ENCODE measurements at regions not wholly inside any gene's neighbourhood (a gene's known extent, or its start where the extent isn't known, plus 50 kb on each side); places are given as distances from the start of the nearest gene placed in this dataset.

DNA sequence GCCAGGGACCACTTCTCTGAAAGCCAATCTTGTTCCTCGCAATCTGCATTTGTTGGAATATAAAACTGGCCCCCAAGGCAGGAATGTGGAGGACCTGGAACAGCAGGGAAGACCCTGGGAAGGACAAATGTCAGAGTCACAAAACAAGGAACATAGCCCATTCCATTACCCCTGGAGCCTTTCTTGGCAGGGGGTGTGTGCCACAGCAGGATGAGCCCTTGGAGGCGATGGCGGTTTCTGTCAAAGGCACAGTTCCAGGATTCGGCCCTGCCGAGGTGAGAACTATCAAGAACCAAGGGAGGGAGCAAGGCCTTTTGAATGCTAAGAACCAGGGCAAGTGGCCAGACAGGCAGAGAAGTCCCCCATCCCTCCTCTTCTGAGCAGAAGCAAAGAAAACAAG is 204.3 kb downstream of the TRIM29 start:
- Histone ChIP-seq H3K27ac (replicated peaks in 1 of 4) (no peak overlapping the region), H3K4me3 (no peak overlapping the region), H3K4me1 (no peaks in the 10 kb centered on the region), H3K27me3 (peaks cover 0 to 61% (median 0%) of the 10 kb centered on the region in 4 donors), H3K36me3 (no peaks in the 10 kb centered on the region), H3K9me3 (no peaks in the 10 kb centered on the region)
- 88% methylated on average over 1 of the region's 5 CpGs for WGBS
- TF ChIP-seq POLR2A (IDR thresholded peaks at IDR 0.05; ENCODE audit: low read depth) (no peak), EP300 (IDR thresholded peaks at IDR 0.05) (no peak), POLR2AphosphoS5 (IDR thresholded peaks at IDR 0.05) (no peak), CTCF (IDR thresholded peaks at IDR 0.05) (no peak)
- no peak for DNase-seq (ENCODE audit: extremely low spot score)
- intact Hi-C loops (cut with DNase I) = no loop called here

- H3K27me3 ChIP-seq = peaks cover 0 to 60% (median 0%) of the 10 kb centered on the region in 4 donors
- WGBS = 26% methylated on average over 9 of the region's 9 CpGs
Observed at GRCh38 chr11:119932828-119933562, 204.0 kb upstream of the NECTIN1 start.

GRCh38 chr11:119928047-119928446 is 199.0 kb upstream of the NECTIN1 start:
- WGBS = 77% methylated on average over 4 of the region's 4 CpGs
- peaks cover 0 to 9% (median 0%) of the 10 kb centered on the region in 4 donors for H3K9me3 ChIP-seq
- no peaks in the 10 kb centered on the region for H3K36me3 ChIP-seq
- H3K27ac ChIP-seq (replicated peaks in 1 of 4) = no peak overlapping the region
- intact Hi-C loops (cut with DNase I) = no loop called here
- no peak overlapping the region for H3K4me3 ChIP-seq
- H3K4me1 ChIP-seq = no peaks in the 10 kb centered on the region
- no peak for DNase-seq (ENCODE audit: extremely low spot score)
- peaks cover 0 to 32% (median 0%) of the 10 kb centered on the region in 4 donors for H3K27me3 ChIP-seq
- no peak for TF ChIP-seq CTCF (IDR thresholded peaks at IDR 0.05)
- no peak for TF ChIP-seq EP300 (IDR thresholded peaks at IDR 0.05)
- no peak for TF ChIP-seq POLR2AphosphoS5 (IDR thresholded peaks at IDR 0.05)
- TF ChIP-seq POLR2A (IDR thresholded peaks at IDR 0.05; ENCODE audit: low read depth) = no peak

More at GRCh38 chr11:119932828-119933562, 204.0 kb upstream of the NECTIN1 start:
- intact Hi-C loops (cut with DNase I) = no loop called here
- Histone ChIP-seq H3K27ac (replicated peaks in 1 of 4) (no peak overlapping the region), H3K4me3 (no peak overlapping the region), H3K4me1 (no peaks in the 10 kb centered on the region), H3K36me3 (no peaks in the 10 kb centered on the region), H3K9me3 (no peaks in the 10 kb centered on the region)
- DNase-seq (ENCODE audit: extremely low spot score) = no peak
- TF ChIP-seq POLR2A (IDR thresholded peaks at IDR 0.05; ENCODE audit: low read depth) (no peak), POLR2AphosphoS5 (IDR thresholded peaks at IDR 0.05) (no peak), CTCF (IDR thresholded peaks at IDR 0.05) (no peak), EP300 (IDR thresholded peaks at IDR 0.05) (no peak)

DNA sequence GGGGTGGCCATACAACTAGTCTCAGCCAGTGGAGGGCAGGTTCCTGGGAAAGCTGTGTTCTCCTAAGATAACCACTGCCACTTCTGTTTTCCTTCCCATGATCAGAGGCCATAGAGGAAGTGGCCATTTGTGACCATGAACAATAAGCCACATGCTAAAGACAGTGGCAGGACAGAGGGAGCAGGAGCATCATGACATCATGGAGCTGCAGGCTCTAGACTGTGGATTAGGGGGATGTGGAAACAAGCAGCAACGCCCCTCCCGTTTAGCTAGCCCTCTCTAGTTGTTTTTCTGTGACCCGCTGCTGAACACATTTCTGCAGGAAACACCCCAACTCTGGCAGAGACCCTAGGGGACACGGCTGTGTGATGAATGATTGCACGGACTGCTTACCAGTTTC is 195.0 kb upstream of the NECTIN1 start:
- intact Hi-C loops (cut with DNase I) = no loop called here
- no peak overlapping the region for H3K4me3 ChIP-seq
- DNase-seq (ENCODE audit: extremely low spot score) = no peak
- peaks cover 0 to 39% (median 3%) of the 10 kb centered on the region in 4 donors for H3K27me3 ChIP-seq
- H3K4me1 ChIP-seq = no peaks in the 10 kb centered on the region
- 75% methylated on average over 5 of the region's 5 CpGs for WGBS
- no peak for TF ChIP-seq POLR2A (IDR thresholded peaks at IDR 0.05; ENCODE audit: low read depth)
- TF ChIP-seq CTCF (IDR thresholded peaks at IDR 0.05) = no peak
- no peak for TF ChIP-seq EP300 (IDR thresholded peaks at IDR 0.05)
- no peak for TF ChIP-seq POLR2AphosphoS5 (IDR thresholded peaks at IDR 0.05)
- peaks cover 0 to 9% (median 0%) of the 10 kb centered on the region in 4 donors for H3K9me3 ChIP-seq
- H3K36me3 ChIP-seq = no peaks in the 10 kb centered on the region
- H3K27ac ChIP-seq (replicated peaks in 1 of 4) = no peak overlapping the region
